GM20000 (cell line): ENCODE measurements at regions not wholly inside any gene's neighbourhood (a gene's known extent, or its start where the extent isn't known, plus 50 kb on each side); places are given as distances from the start of the nearest gene placed in this dataset.

Experiments used
- DNase-seq: peaks from one replicate; pipeline ENCODE4 v3.0.0; 2012; ENCODE audit warnings: low spot score
- CTCF ChIP-seq: IDR thresholded peaks from 2 replicates; pipeline ENCODE4 v1.5.1; 2012; ENCODE audit warnings: mild to moderate bottlenecking, control low read depth; ENCODE audit errors: extremely low read depth, missing control alignments

- no peak for TF ChIP-seq CTCF
- no peak for DNase-seq
These were observed 73.4 kb upstream of the RBMS3 start for GRCh38 chr3:29207427-29207826.

GRCh38 chr3:29212789-29213433 lies 68.0 kb upstream of the RBMS3 start:
- TF ChIP-seq CTCF, result no peak
- DNase-seq, result no peak

GRCh38 chr3:29214009-29214658 lies 66.7 kb upstream of the RBMS3 start:
- DNase-seq, result no peak
- no peak for TF ChIP-seq CTCF

GRCh38 chr3:29215948-29216347 lies 64.9 kb upstream of the RBMS3 start:
- no peak for DNase-seq
- TF ChIP-seq CTCF, result no peak

GRCh38 chr3:29226706-29227105 lies 54.2 kb upstream of the RBMS3 start:
- DNase-seq, result no peak
- no peak for TF ChIP-seq CTCF

GRCh38 chr3:29227307-29227706 lies 53.6 kb upstream of the RBMS3 start:
- DNase-seq, result no peak

More at GRCh38 chr3:29227307-29227706, 53.6 kb upstream of the RBMS3 start:
- no peak for TF ChIP-seq CTCF
